ENCODE measurements at regions not wholly inside any gene's neighbourhood (a gene's known extent, or its start where the extent isn't known, plus 50 kb on each side); places are given as distances from the start of the nearest gene placed in this dataset.

- Histone ChIP-seq H4K20me1 (replicated peaks; ENCODE audit: insufficient read depth) (no peaks in the 10 kb centered on the region), H3K27me3 (ENCODE audit: insufficient read depth) (no peaks in the 10 kb centered on the region), H3K9me2 (ENCODE audit: insufficient read depth) (no peaks in the 10 kb centered on the region), H3K79me2 (replicated peaks; ENCODE audit: insufficient read depth) (no peaks in the 10 kb centered on the region), H3K4me3 (no peak overlapping the region), H3F3A (replicated peaks; ENCODE audit: low read depth) (no peaks in the 10 kb centered on the region), H2AFZ (no peak overlapping the region), H3K36me3 (ENCODE audit: insufficient read depth) (no peaks in the 10 kb centered on the region), H3K27ac (ENCODE audit: low read depth) (no peak overlapping the region), H3K4me2 (no peak overlapping the region), H3K4me1 (ENCODE audit: insufficient read depth) (0 out of 2 replicates have a peak, but pooled peaks cover 10% of the 10 kb centered on the region)
- ATAC-seq (no peak), DNase-seq (ENCODE audit: low spot score) (no peak)
- Mint-ChIP-seq H3K27ac (no peak overlapping the region), H3K36me3 (ENCODE audit: low read depth) (no peaks in the 10 kb centered on the region), H3K27me3 (ENCODE audit: insufficient read depth, low read depth, poor library complexity) (peaks cover 2% of the 10 kb centered on the region), H3K9me3 (no peaks in the 10 kb centered on the region), H3K4me3 (no peak overlapping the region), H3K4me1 (peaks cover 8% of the 10 kb centered on the region; the same call in 2 of the 3 replicates)
- TF ChIP-seq ETS1 (IDR thresholded peaks at IDR 0.05), result no peak
- no peak for TF ChIP-seq POLR2AphosphoS5 (IDR thresholded peaks at IDR 0.05; ENCODE audit: low read depth)
- no peak for TF ChIP-seq REST (IDR thresholded peaks at IDR 0.05; ENCODE audit: unreplicated experiment)
- no peak for TF ChIP-seq EZH2phosphoT487 (IDR thresholded peaks at IDR 0.05; ENCODE audit: unreplicated experiment)
- no peak for TF ChIP-seq STAT1 (IDR thresholded peaks at IDR 0.05; ENCODE audit: unreplicated experiment)
- no peak for TF ChIP-seq ZNF331 (CRISPR knock-in tag; IDR thresholded peaks at IDR 0.05; ENCODE audit: low read depth)
- no peak for TF ChIP-seq ZNF462 (CRISPR knock-in tag; IDR thresholded peaks at IDR 0.05)
- no peak for TF ChIP-seq CREB1 (CRISPR knock-in tag; IDR thresholded peaks at IDR 0.05; ENCODE audit: low read depth)
- TF ChIP-seq EZH2 (IDR thresholded peaks at IDR 0.05; ENCODE audit: low read depth, unreplicated experiment), result no peak
- TF ChIP-seq JUNB (IDR thresholded peaks at IDR 0.05; ENCODE audit: unreplicated experiment), result no peak
- TF ChIP-seq NANOG (IDR thresholded peaks at IDR 0.05; ENCODE audit: borderline replicate concordance), result no peak
- no peak for TF ChIP-seq ZNF114 (CRISPR knock-in tag; IDR thresholded peaks at IDR 0.05)
- TF ChIP-seq CTCF (conservative IDR thresholded peaks at IDR 0.05; ENCODE audit: low read depth in 2 of 2), result no peak
These were observed 207.0 kb downstream of the UTP18 start for GRCh38 chr17:51467336-51467735.
